ENCODE measurements at regions not wholly inside any gene's neighbourhood (a gene's known extent, or its start where the extent isn't known, plus 50 kb on each side); places are given as distances from the start of the nearest gene placed in this dataset.

DNA sequence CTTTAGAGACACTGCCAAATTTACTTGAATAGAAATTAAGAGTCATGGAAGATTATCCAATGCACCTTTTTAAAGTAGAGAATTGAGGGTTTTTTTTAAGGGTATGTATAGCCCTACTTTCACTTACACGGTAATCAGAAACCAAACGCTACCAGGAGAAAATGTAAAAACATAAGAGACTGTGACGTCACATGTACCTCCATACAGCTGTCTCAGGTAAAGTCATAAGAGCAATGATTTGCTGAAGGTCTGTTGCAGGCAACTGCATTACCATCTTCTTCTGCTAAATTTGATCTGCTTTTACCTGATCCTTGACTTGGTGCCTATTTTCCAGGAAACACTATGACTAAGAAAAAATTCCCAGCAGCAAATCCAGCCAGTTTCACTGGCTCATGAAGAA lies 478.5 kb upstream of the DDX18 start:
- TF ChIP-seq, protein P1, sequence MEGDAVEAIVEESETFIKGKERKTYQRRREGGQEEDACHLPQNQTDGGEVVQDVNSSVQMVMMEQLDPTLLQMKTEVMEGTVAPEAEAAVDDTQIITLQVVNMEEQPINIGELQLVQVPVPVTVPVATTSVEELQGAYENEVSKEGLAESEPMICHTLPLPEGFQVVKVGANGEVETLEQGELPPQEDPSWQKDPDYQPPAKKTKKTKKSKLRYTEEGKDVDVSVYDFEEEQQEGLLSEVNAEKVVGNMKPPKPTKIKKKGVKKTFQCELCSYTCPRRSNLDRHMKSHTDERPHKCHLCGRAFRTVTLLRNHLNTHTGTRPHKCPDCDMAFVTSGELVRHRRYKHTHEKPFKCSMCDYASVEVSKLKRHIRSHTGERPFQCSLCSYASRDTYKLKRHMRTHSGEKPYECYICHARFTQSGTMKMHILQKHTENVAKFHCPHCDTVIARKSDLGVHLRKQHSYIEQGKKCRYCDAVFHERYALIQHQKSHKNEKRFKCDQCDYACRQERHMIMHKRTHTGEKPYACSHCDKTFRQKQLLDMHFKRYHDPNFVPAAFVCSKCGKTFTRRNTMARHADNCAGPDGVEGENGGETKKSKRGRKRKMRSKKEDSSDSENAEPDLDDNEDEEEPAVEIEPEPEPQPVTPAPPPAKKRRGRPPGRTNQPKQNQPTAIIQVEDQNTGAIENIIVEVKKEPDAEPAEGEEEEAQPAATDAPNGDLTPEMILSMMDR (IDR thresholded peaks at IDR 0.05; ENCODE audit: insufficient read depth, low read length, poor library complexity, severe bottlenecking): no peak
- no peak for TF ChIP-seq EZH2phosphoT487 (conservative IDR thresholded peaks at IDR 0.05; ENCODE audit: low read length)
